SKM-1 (cell line): ENCODE measurements at regions not wholly inside any gene's neighbourhood (a gene's known extent, or its start where the extent isn't known, plus 50 kb on each side); places are given as distances from the start of the nearest gene placed in this dataset.
"Not testable (repeated sequence)": the region's sequence is repeated elsewhere in the genome, so short reads cannot be mapped to it uniquely, and the experiment has no call there.

Source experiments
- DNase-seq: peaks from one replicate; lab custom pipeline; 2025; ENCODE audit not compliant: unreplicated experiment; lab: John Stamatoyannopoulos, UW

DNA sequence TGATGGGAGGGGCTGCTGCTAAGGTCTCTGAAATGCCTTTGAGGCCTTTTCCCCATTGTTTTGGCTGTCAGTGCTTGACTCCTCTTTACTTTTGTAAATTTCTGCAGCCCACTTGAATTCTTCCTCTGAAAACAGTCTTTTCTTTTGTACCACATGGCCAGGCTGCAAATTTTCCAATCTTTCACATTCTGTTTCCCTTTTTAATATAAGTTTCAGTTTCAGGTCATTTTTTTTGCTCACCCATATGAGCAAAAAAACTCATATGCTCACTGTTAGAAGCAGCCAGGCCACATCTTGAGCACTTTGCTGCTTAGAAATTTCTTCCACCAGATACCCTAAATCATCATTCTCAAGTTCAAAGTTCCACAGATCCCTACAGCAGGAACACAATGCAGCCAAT is 234.6 kb upstream of the ADRA1B start:
- no peak for DNase-seq

GRCh38 chr5:159682623-159683022 is 233.7 kb upstream of the ADRA1B start:
- no peak for DNase-seq

- DNase-seq, result not testable (repeated sequence)
Observed at GRCh38 chr5:159687892-159688291, 228.4 kb upstream of the ADRA1B start.

GRCh38 chr5:159695741-159696294 is 220.5 kb upstream of the ADRA1B start:
- no peak for DNase-seq

DNA sequence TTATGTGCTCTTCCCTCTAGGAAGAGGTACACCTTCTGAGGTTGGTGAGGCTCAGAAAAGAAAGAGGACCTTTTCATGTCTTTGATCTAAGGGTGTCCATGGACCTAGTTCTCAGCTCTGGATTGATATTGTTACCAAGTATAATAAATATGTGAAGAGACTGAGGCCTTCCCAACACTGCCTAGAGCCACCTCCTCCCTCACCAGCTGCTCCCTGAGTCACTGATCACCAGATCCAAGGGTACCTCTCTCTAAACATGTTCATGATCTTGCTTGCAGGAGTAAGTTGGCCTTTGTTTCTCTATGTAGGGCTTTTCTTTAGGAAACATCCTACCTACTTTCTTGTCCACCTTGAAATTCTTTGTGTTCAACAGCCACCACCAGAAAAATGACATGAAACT is 218.8 kb upstream of the ADRA1B start:
- no peak for DNase-seq

DNA sequence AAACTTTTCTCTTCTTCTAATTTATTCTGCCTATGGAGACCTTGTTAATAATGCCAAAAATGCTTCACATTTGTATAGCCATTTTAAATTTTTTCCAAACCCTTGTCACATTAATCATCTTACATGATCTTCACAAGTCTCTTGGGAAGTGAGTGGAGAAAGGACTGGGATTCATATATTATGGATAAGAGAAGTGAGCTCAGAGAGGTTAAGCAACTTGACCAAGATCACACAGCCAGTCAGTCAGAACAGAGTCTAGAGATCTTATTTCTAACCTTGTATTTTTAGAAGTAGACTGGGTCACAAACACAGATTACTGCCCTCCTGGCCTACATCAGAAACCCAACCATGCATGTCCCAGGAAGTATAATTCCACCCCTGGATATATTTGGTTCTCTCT is 218.0 kb upstream of the ADRA1B start:
- no peak for DNase-seq

GRCh38 chr5:159700016-159700415 is 216.3 kb upstream of the ADRA1B start:
- DNase-seq, result no peak

- DNase-seq, result no peak
Observed at GRCh38 chr5:159702301-159702700, 214.0 kb upstream of the ADRA1B start.

- DNase-seq, result no peak
Observed at GRCh38 chr5:159702826-159703225, 213.5 kb upstream of the ADRA1B start.

- no peak for DNase-seq
Observed at GRCh38 chr5:159704160-159704559, 212.1 kb upstream of the ADRA1B start.

DNA sequence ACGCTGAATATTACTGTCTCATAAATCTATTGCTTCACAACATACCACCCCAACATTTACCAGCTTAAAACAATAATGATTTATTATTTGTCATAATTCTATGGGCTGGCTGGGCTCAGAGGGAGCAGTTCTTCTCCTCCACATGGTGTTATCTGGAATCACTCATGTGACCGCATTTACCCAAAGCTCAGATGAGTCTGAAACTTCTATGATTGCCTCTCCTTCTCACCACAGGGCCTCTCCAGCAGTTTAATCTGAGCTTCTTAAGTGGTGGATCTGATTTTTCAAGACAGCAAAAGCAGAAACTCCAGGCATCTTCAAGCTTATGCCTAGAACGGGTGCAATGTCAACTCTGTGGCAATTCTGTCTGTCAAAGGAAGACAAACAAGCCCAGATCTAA is 210.3 kb upstream of the ADRA1B start:
- no peak for DNase-seq

- no peak for DNase-seq
Observed at GRCh38 chr5:159708090-159708489, 208.2 kb upstream of the ADRA1B start.

DNA sequence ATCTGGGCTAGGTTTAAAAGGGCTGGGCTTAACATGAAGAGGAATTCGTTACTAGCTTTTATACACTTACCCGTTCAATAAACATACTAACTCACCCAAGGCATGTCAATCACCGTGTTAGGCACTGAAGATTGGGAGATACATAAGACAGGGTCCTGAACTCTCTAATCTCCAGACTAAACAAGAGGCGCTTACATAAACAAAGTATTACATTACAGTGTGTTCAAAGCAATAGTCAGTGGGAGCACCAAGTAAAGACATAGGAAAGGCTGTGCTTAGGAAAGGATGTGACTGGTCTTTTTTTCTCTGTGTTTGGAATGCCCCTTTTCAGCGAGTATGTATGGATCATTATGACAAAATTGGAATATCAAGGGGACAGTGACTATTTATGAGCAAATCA is 203.6 kb upstream of the ADRA1B start:
- DNase-seq, result no peak

- DNase-seq, result no peak
Observed at GRCh38 chr5:159713254-159713653, 203.0 kb upstream of the ADRA1B start.

DNA sequence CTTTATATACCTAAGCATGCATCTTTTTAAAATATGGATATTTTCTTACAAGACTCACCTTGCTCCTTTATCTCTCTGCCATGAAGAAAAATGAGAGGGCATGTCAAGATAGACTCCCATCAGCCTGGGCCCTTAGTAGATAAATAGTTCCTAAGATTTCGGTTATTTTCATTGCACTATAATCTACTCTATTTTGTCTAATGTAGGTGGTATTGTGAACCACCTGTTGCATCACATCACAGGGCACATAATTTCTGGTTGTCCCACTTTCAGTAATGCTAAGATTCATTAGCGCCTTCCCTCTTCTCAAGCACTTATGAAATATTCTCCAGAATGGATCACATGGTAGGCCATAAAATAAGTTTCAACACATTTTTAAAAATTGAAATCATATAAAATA is 202.5 kb upstream of the ADRA1B start:
- no peak for DNase-seq

DNA sequence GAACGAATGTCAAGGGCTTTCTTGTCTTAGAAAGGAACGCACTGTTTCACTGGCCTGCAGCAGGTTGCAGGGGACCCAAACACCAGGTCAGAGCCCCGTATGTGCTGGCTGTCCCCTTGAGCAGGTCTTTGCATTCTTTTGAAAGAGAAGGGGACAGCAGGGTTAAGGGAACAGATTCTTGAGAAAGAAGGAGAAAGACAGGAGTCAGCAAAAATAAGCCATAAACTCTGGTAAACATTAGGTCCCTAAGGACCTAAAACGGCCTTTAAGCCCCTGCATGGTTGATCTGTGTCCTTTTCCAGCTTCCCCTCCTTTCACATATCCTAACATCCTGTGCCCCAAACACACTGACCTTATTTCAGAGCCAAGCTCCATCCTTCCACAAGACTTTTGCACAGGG is 190.8 kb upstream of the ADRA1B start:
- DNase-seq, result no peak

- DNase-seq, result no peak
Observed at GRCh38 chr5:159727167-159727566, 189.1 kb upstream of the ADRA1B start.

- no peak for DNase-seq
Observed at GRCh38 chr5:159730285-159730684, 186.0 kb upstream of the ADRA1B start.

DNA sequence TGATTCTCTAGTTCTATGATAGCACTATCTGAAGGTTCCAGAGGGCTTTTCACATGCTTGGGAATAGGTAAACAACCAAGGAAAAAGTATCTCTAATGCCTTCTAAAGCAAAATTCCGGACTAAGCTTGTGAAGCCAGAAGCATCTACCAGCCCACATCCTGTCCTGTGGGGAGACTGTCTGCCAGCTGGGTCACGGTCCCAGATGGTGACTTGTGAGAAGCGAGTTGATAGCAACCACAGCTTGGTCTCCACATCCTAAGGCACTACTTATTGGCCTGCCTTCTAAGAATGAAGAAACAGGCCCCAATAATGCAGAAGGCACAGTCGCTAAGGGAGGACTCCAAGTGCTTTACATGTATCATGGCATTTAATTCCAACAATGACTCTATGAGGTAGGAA is 184.1 kb upstream of the ADRA1B start:
- no peak for DNase-seq

GRCh38 chr5:159734366-159734765 is 181.9 kb upstream of the ADRA1B start:
- DNase-seq, result no peak

DNA sequence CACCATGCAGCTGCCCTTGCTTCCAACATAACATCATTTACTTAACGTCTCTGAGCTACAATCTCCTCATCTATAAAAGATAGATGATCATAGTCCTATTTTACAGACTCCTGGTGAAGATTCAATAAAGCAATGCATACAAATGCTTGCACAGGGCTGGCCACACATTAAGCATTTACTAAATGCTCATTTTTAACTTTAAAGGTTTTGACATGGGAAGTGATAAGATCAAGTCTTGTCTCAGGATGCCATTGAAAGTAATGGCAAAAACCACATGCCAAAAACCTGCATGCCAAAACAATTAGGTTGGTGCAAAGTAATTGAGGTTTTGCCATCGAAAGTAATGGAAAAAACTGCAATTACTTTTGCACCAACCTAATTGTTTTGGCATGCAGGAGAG is 181.2 kb upstream of the ADRA1B start:
- no peak for DNase-seq

- DNase-seq, result no peak
Observed at GRCh38 chr5:159735749-159736660, 180.3 kb upstream of the ADRA1B start.

DNA sequence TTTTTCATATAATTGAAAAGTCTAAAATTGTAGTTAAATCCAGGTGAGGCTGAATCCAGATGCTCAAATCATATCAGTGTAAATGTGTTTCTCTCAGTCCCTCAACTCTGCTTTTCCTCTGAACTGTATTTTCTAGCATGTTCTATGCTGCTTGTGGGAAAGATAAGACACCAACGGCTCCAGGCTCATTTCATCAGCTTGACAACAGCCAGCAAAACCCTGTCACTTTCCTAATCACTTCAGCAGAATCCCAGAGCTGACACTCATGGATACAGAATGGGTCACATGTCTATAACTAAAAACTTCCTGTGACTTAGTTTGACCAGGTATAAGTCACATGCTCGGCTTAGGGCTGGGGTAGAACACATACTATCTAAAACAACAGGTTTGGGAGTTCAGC is 179.4 kb upstream of the ADRA1B start:
- DNase-seq, result no peak
